Psoas muscle (tissue), 7 donors: ENCODE measurements at regions not wholly inside any gene's neighbourhood (a gene's known extent, or its start where the extent isn't known, plus 50 kb on each side); places are given as distances from the start of the nearest gene placed in this dataset.

Source experiments
- ATAC-seq, 4 donors: fragments of 200-7000 bp; cut with Tn5 transposase; one replicate each; pipeline ENCODE4 v1.9.1; 2020; ENCODE audit warnings: moderate library complexity in 3 of 4, mild to moderate bottlenecking in 2 of 4
- DNase-seq, 2 donors: peaks; one replicate each; pipeline ENCODE4 v3.0.0-alpha.2; 2020
- H3K27ac ChIP-seq: fragments of 200-600 bp; one replicate; pipeline ENCODE4 v1.8.0; 2022
- H3K27me3 ChIP-seq, 3 donors: fragments of 200-600 bp in 1 of 3; one replicate each; pipeline versions ENCODE4 v1.6.1 to v1.8.0; 2013 to 2022; ENCODE audit warnings: low read length in 2 of 3, mild to moderate bottlenecking in 2 of 3, moderate library complexity in 1 of 3; ENCODE audit not compliant: insufficient read depth in 3 of 3
- H3K36me3 ChIP-seq, 2 donors: fragments of 200-600 bp in 1 of 2; one replicate each; pipeline versions ENCODE4 v1.6.1 to v1.8.0; 2013 to 2022; ENCODE audit warnings: low read depth in 1 of 2, mild to moderate bottlenecking in 1 of 2, moderate library complexity in 1 of 2; ENCODE audit not compliant: insufficient read depth in 1 of 2
- H3K4me1 ChIP-seq: fragments of 200-600 bp; one replicate; pipeline ENCODE4 v1.8.0; 2022
- H3K4me3 ChIP-seq: fragments of 200-600 bp; one replicate; pipeline ENCODE4 v1.8.0; 2022; ENCODE audit warnings: mild to moderate bottlenecking
- H3K9me3 ChIP-seq: fragments of 200-600 bp; one replicate; pipeline ENCODE4 v1.8.0; 2022
- CTCF ChIP-seq: fragments of 200-600 bp; IDR thresholded peaks from one replicate; pipeline ENCODE4 v1.8.0; 2022; ENCODE audit warnings: antibody characterized with exemption
- WGBS, 3 donors: extraction: QIAGEN DNeasy Blood & Tissue Kit; methylation state at CpG; one replicate each; pipeline versions ENCODE4 v1.1.6 to v1.1.7; 2013; 5-methylcytosine and 5-hydroxymethylcytosine counted together
- intact Hi-C, 2 donors: fragments of 100-400 bp; cut with DNase I; formaldehyde crosslinking; loops; one replicate each; pipeline versions ENCODE4 v1.11.0 to v1.14.2; 2022
- donor health status: healthy with polysubstance abuse.
- donor health status: DM: no; HTN: no; CAD: no; lungs with moderate emphysema.
- donor health status: Bipolar disorder and iron deficiency.
- donor health status: healthy.
- donor health status: DM: yes; HTN: yes; CAD: no.
- donor health status: DM: no; HTN: no; CAD: no.
- donor health status: DM: yes; HTN: yes; CAD: no.

- H3K27ac ChIP-seq: no peak overlapping the region
- H3K4me1 ChIP-seq: no peaks in the 10 kb centered on the region
- ATAC-seq: no peak
- H3K27me3 ChIP-seq: no peaks in the 10 kb centered on the region
- DNase-seq: no peak
- H3K9me3 ChIP-seq: no peaks in the 10 kb centered on the region
- intact Hi-C loops: no loop called here
- H3K36me3 ChIP-seq: no peaks in the 10 kb centered on the region
- 85 to 94% (median 85%) methylated on average over 1 of the region's 1 CpG for WGBS, 3 donors
- H3K4me3 ChIP-seq: no peak overlapping the region
- TF ChIP-seq CTCF: no peak
Observed at GRCh38 chr5:125961150-125961549, 462.1 kb upstream of the GRAMD2B start.

- Histone ChIP-seq H3K9me3 (no peaks in the 10 kb centered on the region), H3K4me3 (no peak overlapping the region), H3K27ac (no peak overlapping the region), H3K27me3 (no peaks in the 10 kb centered on the region), H3K36me3 (no peaks in the 10 kb centered on the region), H3K4me1 (no peaks in the 10 kb centered on the region)
- no peak for DNase-seq
- ATAC-seq: no peak
- intact Hi-C loops: no loop called here
- WGBS, 3 donors: 85 to 90% (median 86%) methylated on average over 4 of the region's 4 CpGs
- no peak for TF ChIP-seq CTCF
Observed at GRCh38 chr5:125965577-125965976, 457.6 kb upstream of the GRAMD2B start.

GRCh38 chr5:125967576-125967975, 455.6 kb upstream of the GRAMD2B start:
- no peaks in the 10 kb centered on the region for H3K9me3 ChIP-seq
- no peaks in the 10 kb centered on the region for H3K4me1 ChIP-seq
- no peak overlapping the region for H3K4me3 ChIP-seq
- no peaks in the 10 kb centered on the region for H3K36me3 ChIP-seq
- H3K27me3 ChIP-seq: no peaks in the 10 kb centered on the region
- no peak overlapping the region for H3K27ac ChIP-seq
- no peak for TF ChIP-seq CTCF
- DNase-seq: no peak
- intact Hi-C loops: no loop called here
- ATAC-seq: no peak

GRCh38 chr5:125969011-125969813, 454.0 kb upstream of the GRAMD2B start:
- Histone ChIP-seq H3K4me1 (no peaks in the 10 kb centered on the region), H3K36me3 (no peaks in the 10 kb centered on the region), H3K27me3 (no peaks in the 10 kb centered on the region), H3K4me3 (no peak overlapping the region), H3K27ac (no peak overlapping the region), H3K9me3 (no peaks in the 10 kb centered on the region)
- ATAC-seq: no peak
- no peak for TF ChIP-seq CTCF
- DNase-seq: no peak
- intact Hi-C loops: no loop called here
- WGBS, 3 donors: 49 to 64% (median 54%) methylated on average over 6 of the region's 6 CpGs

GRCh38 chr5:125969814-125970171, 453.4 kb upstream of the GRAMD2B start:
- no peaks in the 10 kb centered on the region for H3K27me3 ChIP-seq
- no peak overlapping the region for H3K4me3 ChIP-seq
- H3K9me3 ChIP-seq: no peaks in the 10 kb centered on the region
- DNase-seq (no peak), ATAC-seq (no peak)
- H3K36me3 ChIP-seq: no peaks in the 10 kb centered on the region
- H3K27ac ChIP-seq: no peak overlapping the region
- intact Hi-C loops: no loop called here
- TF ChIP-seq CTCF: no peak
- 81 to 90% (median 83%) methylated on average over 1 of the region's 1 CpG for WGBS, 3 donors
- no peaks in the 10 kb centered on the region for H3K4me1 ChIP-seq
